ENCODE measurements at regions not wholly inside any gene's neighbourhood (a gene's known extent, or its start where the extent isn't known, plus 50 kb on each side); places are given as distances from the start of the nearest gene placed in this dataset.

GRCh38 chr7:138254444-138254843, 178.2 kb downstream of the AKR1D1 start:
- H3K36me3 Mint-ChIP-seq: no peaks in the 10 kb centered on the region
- H3K27me3 Mint-ChIP-seq: no peaks in the 10 kb centered on the region
- no peak for DNase-seq
- CTCF ChIA-PET: no interaction called here
- no peak overlapping the region for H3K4me3 Mint-ChIP-seq
- no peaks in the 10 kb centered on the region for H3K4me1 Mint-ChIP-seq
- H3K9me3 Mint-ChIP-seq: no peaks in the 10 kb centered on the region
- no peak overlapping the region for H3K27ac Mint-ChIP-seq

- no peak overlapping the region for H3K4me3 Mint-ChIP-seq
- CTCF ChIA-PET: no interaction called here
Observed at GRCh38 chr7:138257459-138258196, 181.4 kb downstream of the AKR1D1 start.

GRCh38 chr7:138258197-138258559, 181.9 kb downstream of the AKR1D1 start:
- Mint-ChIP-seq H3K9me3 (peaks cover 1% of the 10 kb centered on the region), H3K27me3 (no peaks in the 10 kb centered on the region), H3K27ac (no peak overlapping the region), H3K4me1 (no peaks in the 10 kb centered on the region), H3K4me3 (no peak overlapping the region), H3K36me3 (no peaks in the 10 kb centered on the region)
- no peak for DNase-seq
- CTCF ChIA-PET: no interaction called here

More at GRCh38 chr7:138257459-138258196, 181.4 kb downstream of the AKR1D1 start:
- Mint-ChIP-seq H3K27me3 (no peaks in the 10 kb centered on the region), H3K9me3 (peaks cover 1% of the 10 kb centered on the region), H3K4me1 (no peaks in the 10 kb centered on the region), H3K27ac (no peak overlapping the region), H3K36me3 (no peaks in the 10 kb centered on the region)
- no peak for DNase-seq

- Mint-ChIP-seq H3K36me3 (no peaks in the 10 kb centered on the region), H3K27me3 (no peaks in the 10 kb centered on the region), H3K4me1 (no peaks in the 10 kb centered on the region), H3K27ac (no peak overlapping the region), H3K9me3 (peaks cover 1% of the 10 kb centered on the region), H3K4me3 (no peak overlapping the region)
- DNase-seq: no peak
- CTCF ChIA-PET: no interaction called here
Observed at GRCh38 chr7:138259675-138260074, 183.4 kb downstream of the AKR1D1 start.

GRCh38 chr7:138267934-138268333, 191.7 kb downstream of the AKR1D1 start:
- Mint-ChIP-seq H3K4me1 (no peaks in the 10 kb centered on the region), H3K27ac (no peak overlapping the region), H3K27me3 (no peaks in the 10 kb centered on the region), H3K9me3 (peaks cover 2% of the 10 kb centered on the region), H3K4me3 (no peak overlapping the region), H3K36me3 (no peaks in the 10 kb centered on the region)
- CTCF ChIA-PET: no interaction called here
- DNase-seq: no peak

GRCh38 chr7:138276891-138277290, 183.2 kb upstream of the TRIM24 start:
- H3K27me3 Mint-ChIP-seq: peaks cover under 1% of the 10 kb centered on the region
- no peak for DNase-seq
- H3K36me3 Mint-ChIP-seq: no peaks in the 10 kb centered on the region
- H3K27ac Mint-ChIP-seq: no peak overlapping the region
- H3K9me3 Mint-ChIP-seq: peaks cover 2% of the 10 kb centered on the region
- H3K4me1 Mint-ChIP-seq: no peaks in the 10 kb centered on the region
- no peak overlapping the region for H3K4me3 Mint-ChIP-seq
- CTCF ChIA-PET: no interaction called here

GRCh38 chr7:138278601-138279000, 181.5 kb upstream of the TRIM24 start:
- CTCF ChIA-PET: no interaction called here
- peaks cover 3% of the 10 kb centered on the region for H3K27me3 Mint-ChIP-seq
- no peak for DNase-seq

GRCh38 chr7:138282997-138283396, 177.1 kb upstream of the TRIM24 start:
- Mint-ChIP-seq H3K4me1 (no peaks in the 10 kb centered on the region), H3K27ac (no peak overlapping the region), H3K27me3 (peaks cover 3% of the 10 kb centered on the region), H3K9me3 (no peaks in the 10 kb centered on the region), H3K4me3 (no peak overlapping the region), H3K36me3 (no peaks in the 10 kb centered on the region)
- DNase-seq: no peak
- CTCF ChIA-PET: no interaction called here

More at GRCh38 chr7:138278601-138279000, 181.5 kb upstream of the TRIM24 start:
- Mint-ChIP-seq H3K36me3 (no peaks in the 10 kb centered on the region), H3K4me3 (no peak overlapping the region), H3K9me3 (no peaks in the 10 kb centered on the region), H3K27ac (no peak overlapping the region), H3K4me1 (no peaks in the 10 kb centered on the region)

GRCh38 chr7:138285129-138285528, 174.9 kb upstream of the TRIM24 start:
- Mint-ChIP-seq H3K9me3 (peaks cover 5% of the 10 kb centered on the region), H3K4me3 (no peak overlapping the region), H3K27me3 (peaks cover 3% of the 10 kb centered on the region), H3K36me3 (no peaks in the 10 kb centered on the region), H3K27ac (no peak overlapping the region), H3K4me1 (no peaks in the 10 kb centered on the region)
- DNase-seq: no peak
- CTCF ChIA-PET: interaction anchor here (1.2 kb wide), 1 partner anchor 9 kb away, joined by 3 read pairs; no protein-coding TSS in a partner anchor

GRCh38 chr7:138286846-138287245, 173.2 kb upstream of the TRIM24 start:
- no peaks in the 10 kb centered on the region for H3K36me3 Mint-ChIP-seq
- no peak overlapping the region for H3K27ac Mint-ChIP-seq
- H3K4me3 Mint-ChIP-seq: no peak overlapping the region
- no peak for DNase-seq
- peaks cover 3% of the 10 kb centered on the region for H3K27me3 Mint-ChIP-seq
- CTCF ChIA-PET: no interaction called here
- H3K9me3 Mint-ChIP-seq: peaks cover 5% of the 10 kb centered on the region
- H3K4me1 Mint-ChIP-seq: no peaks in the 10 kb centered on the region

- no peak overlapping the region for H3K4me3 Mint-ChIP-seq
- no peak for DNase-seq
- H3K27ac Mint-ChIP-seq: no peak overlapping the region
- CTCF ChIA-PET: no interaction called here
- no peaks in the 10 kb centered on the region for H3K4me1 Mint-ChIP-seq
- H3K36me3 Mint-ChIP-seq: no peaks in the 10 kb centered on the region
- H3K9me3 Mint-ChIP-seq: peaks cover 5% of the 10 kb centered on the region
- no peaks in the 10 kb centered on the region for H3K27me3 Mint-ChIP-seq
Observed at GRCh38 chr7:138287549-138287948, 172.5 kb upstream of the TRIM24 start.

GRCh38 chr7:138289082-138289481, 171.0 kb upstream of the TRIM24 start:
- H3K27me3 Mint-ChIP-seq: no peaks in the 10 kb centered on the region
- no peaks in the 10 kb centered on the region for H3K36me3 Mint-ChIP-seq
- H3K27ac Mint-ChIP-seq: no peak overlapping the region
- DNase-seq: no peak
- H3K4me1 Mint-ChIP-seq: no peaks in the 10 kb centered on the region
- H3K4me3 Mint-ChIP-seq: no peak overlapping the region
- CTCF ChIA-PET: no interaction called here
- H3K9me3 Mint-ChIP-seq: peaks cover 5% of the 10 kb centered on the region

- CTCF ChIA-PET: no interaction called here
- no peaks in the 10 kb centered on the region for H3K4me1 Mint-ChIP-seq
- no peak overlapping the region for H3K4me3 Mint-ChIP-seq
- peaks cover 5% of the 10 kb centered on the region for H3K9me3 Mint-ChIP-seq
- no peak overlapping the region for H3K27ac Mint-ChIP-seq
- H3K36me3 Mint-ChIP-seq: no peaks in the 10 kb centered on the region
- DNase-seq: no peak
- no peaks in the 10 kb centered on the region for H3K27me3 Mint-ChIP-seq
Observed at GRCh38 chr7:138289864-138290263, 170.2 kb upstream of the TRIM24 start.

- no peak overlapping the region for H3K27ac Mint-ChIP-seq
- no peak for DNase-seq
- H3K4me3 Mint-ChIP-seq: no peak overlapping the region
- H3K9me3 Mint-ChIP-seq: peaks cover 5% of the 10 kb centered on the region
- H3K36me3 Mint-ChIP-seq: no peaks in the 10 kb centered on the region
- no peaks in the 10 kb centered on the region for H3K4me1 Mint-ChIP-seq
- CTCF ChIA-PET: no interaction called here
- no peaks in the 10 kb centered on the region for H3K27me3 Mint-ChIP-seq
Observed at GRCh38 chr7:138292951-138293350, 167.1 kb upstream of the TRIM24 start.

GRCh38 chr7:138295049-138295637, 164.9 kb upstream of the TRIM24 start:
- H3K4me3 Mint-ChIP-seq: no peak overlapping the region

More at GRCh38 chr7:138295049-138295637, 164.9 kb upstream of the TRIM24 start:
- no peaks in the 10 kb centered on the region for H3K4me1 Mint-ChIP-seq
- no peaks in the 10 kb centered on the region for H3K9me3 Mint-ChIP-seq
- no peak for DNase-seq
- H3K36me3 Mint-ChIP-seq: no peaks in the 10 kb centered on the region
- no peaks in the 10 kb centered on the region for H3K27me3 Mint-ChIP-seq
- no peak overlapping the region for H3K27ac Mint-ChIP-seq
- CTCF ChIA-PET: interaction anchor here (0.7 kb wide), 1 partner anchor 626 kb away, joined by 3 read pairs; no protein-coding TSS in a partner anchor
